ENCODE measurements at regions not wholly inside any gene's neighbourhood (a gene's known extent, or its start where the extent isn't known, plus 50 kb on each side); places are given as distances from the start of the nearest gene placed in this dataset.
"Not testable (repeated sequence)": the region's sequence is repeated elsewhere in the genome, so short reads cannot be mapped to it uniquely, and the experiment has no call there.

- ATAC-seq (peak; percentile 71), DNase-seq (no peak)
- Mint-ChIP-seq H3K4me1 (peaks cover 47% of the 10 kb centered on the region), H3K36me3 (ENCODE audit: low read depth) (peaks cover 4% of the 10 kb centered on the region), H3K27ac (peak overlapping the region; percentile 4), H3K4me3 (no peak overlapping the region), H3K27me3 (peaks cover 17% of the 10 kb centered on the region), H3K9me3 (peaks cover 13% of the 10 kb centered on the region)
Measured at GRCh38 chr15:70236341-70237086, 138.8 kb upstream of the TLE3 start.

DNA sequence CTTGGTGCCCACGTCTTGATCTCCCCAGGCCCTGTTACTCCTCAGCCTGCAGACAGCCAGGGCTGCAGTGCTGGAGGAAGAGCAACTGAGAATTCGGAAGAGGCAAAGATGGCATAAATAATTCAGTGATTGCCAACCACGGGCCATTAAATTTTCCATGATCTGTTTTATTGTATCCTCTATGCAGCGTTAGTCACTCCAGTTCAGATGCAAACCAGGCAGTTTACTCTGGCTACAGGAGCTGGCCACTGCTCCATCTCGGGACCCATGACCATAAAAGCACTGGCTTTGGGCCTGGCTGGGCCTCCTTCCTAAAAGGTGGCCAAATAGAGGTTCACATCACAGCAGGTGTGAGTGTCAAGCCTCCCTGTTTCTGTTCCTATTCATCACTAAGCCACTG lies 137.6 kb upstream of the TLE3 start:
- peaks cover 12% of the 10 kb centered on the region for H3K27me3 Mint-ChIP-seq
- DNase-seq (no peak), ATAC-seq (no peak)
- no peak overlapping the region for H3K4me3 Mint-ChIP-seq
- H3K27ac Mint-ChIP-seq, result no peak overlapping the region
- peaks cover 16% of the 10 kb centered on the region for H3K9me3 Mint-ChIP-seq
- H3K4me1 Mint-ChIP-seq, result peaks cover 36% of the 10 kb centered on the region
- H3K36me3 Mint-ChIP-seq (ENCODE audit: low read depth), result peaks cover 10% of the 10 kb centered on the region

DNA sequence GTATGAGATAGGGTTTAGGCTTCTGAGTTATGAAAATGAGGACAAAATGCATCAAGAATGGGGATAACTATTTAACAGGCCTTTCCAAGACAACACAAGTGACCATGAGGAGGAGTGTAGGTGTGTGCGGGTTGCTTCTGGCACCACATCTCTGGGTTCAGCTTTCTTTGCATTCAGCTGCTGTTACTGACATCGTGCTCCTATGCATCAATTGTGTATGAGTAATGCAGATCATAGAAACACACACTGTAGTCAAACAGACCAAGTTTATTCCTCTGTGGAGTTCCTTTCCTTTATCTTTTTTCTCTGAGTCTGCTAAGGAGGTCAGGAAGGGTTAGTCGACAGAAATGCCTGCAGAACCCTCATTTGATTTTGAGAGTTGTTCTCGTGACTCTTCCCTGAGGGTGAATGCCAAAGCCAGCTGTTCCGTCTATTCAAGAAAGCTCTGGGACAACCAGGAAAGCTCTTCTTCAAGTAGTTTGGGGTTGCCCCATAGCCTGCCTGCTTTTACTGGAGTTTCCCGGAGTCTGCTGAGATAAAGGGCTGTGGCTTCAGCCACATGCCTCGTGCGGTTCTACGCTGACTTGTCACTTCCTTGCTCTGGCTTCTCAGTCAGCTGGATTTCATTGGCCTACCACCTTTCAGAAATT lies 136.7 kb upstream of the TLE3 start:
- Mint-ChIP-seq H3K4me1 (peaks cover 26% of the 10 kb centered on the region), H3K4me3 (no peak overlapping the region), H3K27me3 (peaks cover 12% of the 10 kb centered on the region), H3K9me3 (peaks cover 16% of the 10 kb centered on the region), H3K27ac (no peak overlapping the region), H3K36me3 (ENCODE audit: low read depth) (peaks cover 10% of the 10 kb centered on the region)
- DNase-seq (peak; percentile 34), ATAC-seq (peak; percentile 76)

DNA sequence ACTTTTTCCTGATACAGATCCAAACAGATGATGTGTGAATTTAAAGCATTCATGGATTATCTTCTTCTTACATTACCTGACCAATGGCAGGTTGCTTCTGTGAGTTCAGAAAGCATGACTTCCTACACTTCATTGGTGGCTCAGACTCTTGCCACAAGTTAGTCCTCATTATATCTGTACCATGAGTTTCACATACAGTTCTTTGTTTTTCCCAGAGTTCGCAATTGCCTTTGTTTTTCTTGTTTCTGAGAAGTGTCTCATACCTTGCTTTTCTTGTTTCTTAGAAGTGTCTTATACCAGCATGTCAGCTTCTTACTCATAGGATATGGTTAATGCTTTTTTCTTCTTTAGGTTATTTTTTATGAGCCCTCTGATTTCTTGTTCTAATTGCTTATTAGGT lies 133.8 kb upstream of the TLE3 start:
- peaks cover 17% of the 10 kb centered on the region for H3K4me1 Mint-ChIP-seq
- no peak for ATAC-seq
- no peak for DNase-seq
- H3K36me3 Mint-ChIP-seq (ENCODE audit: low read depth), result peaks cover 10% of the 10 kb centered on the region
- H3K27ac Mint-ChIP-seq, result no peak overlapping the region
- peaks cover 16% of the 10 kb centered on the region for H3K9me3 Mint-ChIP-seq
- H3K4me3 Mint-ChIP-seq, result no peak overlapping the region
- H3K27me3 Mint-ChIP-seq, result peaks cover 7% of the 10 kb centered on the region

GRCh38 chr15:70227918-70228317 lies 130.2 kb upstream of the TLE3 start:
- ATAC-seq; DNase-seq; H3K27ac Mint-ChIP-seq; H3K4me3 Mint-ChIP-seq; H3K27me3 Mint-ChIP-seq; H3K4me1 Mint-ChIP-seq; H3K36me3 Mint-ChIP-seq (ENCODE audit: low read depth): not testable (repeated sequence)
- H3K9me3 Mint-ChIP-seq, result peaks cover 14% of the 10 kb centered on the region

DNA sequence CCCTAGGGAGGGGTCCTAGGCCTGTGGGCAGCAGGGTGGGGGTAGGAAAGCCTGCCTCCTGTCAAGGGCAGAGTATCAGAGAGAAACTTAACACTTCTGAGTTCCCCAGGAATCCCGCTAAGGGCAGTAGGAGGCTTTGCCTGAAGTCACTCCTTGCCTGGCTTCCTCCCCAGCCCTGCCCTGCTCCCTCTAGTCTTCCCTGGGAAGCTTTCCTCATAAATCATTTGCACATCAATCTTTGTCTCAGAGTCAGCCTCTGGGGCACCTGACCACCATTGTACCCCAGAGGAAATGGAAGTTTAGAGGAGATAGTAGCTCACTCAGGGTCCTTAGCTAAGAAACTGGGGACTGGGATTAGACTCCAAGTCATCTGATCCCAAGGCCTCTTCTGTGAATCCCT lies 129.4 kb upstream of the TLE3 start:
- Mint-ChIP-seq H3K4me3 (no peak overlapping the region), H3K36me3 (ENCODE audit: low read depth) (peaks cover 8% of the 10 kb centered on the region), H3K9me3 (peaks cover 8% of the 10 kb centered on the region), H3K4me1 (peaks cover 7% of the 10 kb centered on the region), H3K27ac (no peak overlapping the region), H3K27me3 (no peaks in the 10 kb centered on the region)
- ATAC-seq (no peak), DNase-seq (no peak)

DNA sequence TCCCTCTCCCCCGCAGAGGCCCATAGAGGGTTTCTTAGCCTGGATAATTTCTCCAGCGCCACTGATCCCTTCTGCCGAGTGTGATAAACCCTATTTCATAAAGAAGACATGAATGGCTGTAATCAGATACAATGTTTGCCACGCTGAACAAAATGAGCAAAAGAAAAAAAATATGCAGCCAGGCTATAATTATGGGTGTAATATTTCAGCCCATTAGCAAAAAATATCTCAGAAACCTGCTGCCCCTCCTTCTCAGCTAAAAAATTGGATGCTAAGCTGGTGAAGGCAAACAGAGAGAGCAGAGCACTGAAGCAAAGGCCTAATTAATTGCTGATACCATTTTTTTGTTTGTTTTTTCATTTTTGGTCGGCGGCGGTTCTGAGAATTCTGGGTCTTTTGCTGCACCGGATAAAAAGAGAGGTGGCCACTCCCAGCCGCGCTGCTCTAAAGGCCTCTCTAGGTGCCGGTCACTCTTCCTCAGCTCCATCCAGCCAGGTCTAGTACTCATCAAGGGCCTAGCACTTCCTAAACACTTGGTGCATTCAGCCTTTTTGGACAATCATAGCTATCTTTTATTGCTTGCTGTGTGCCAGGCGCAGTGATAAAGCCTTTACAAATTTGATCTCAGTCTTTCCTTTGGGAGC lies 128.7 kb upstream of the TLE3 start:
- peaks cover under 1% of the 10 kb centered on the region for H3K27me3 Mint-ChIP-seq
- H3K36me3 Mint-ChIP-seq (ENCODE audit: low read depth), result peaks cover 5% of the 10 kb centered on the region
- ATAC-seq, result no peak
- H3K4me3 Mint-ChIP-seq, result no peak overlapping the region
- no peak for DNase-seq
- H3K27ac Mint-ChIP-seq, result no peak overlapping the region
- peaks cover 2% of the 10 kb centered on the region for H3K9me3 Mint-ChIP-seq
- H3K4me1 Mint-ChIP-seq, result peaks cover 7% of the 10 kb centered on the region

GRCh38 chr15:70225416-70225815 lies 127.7 kb upstream of the TLE3 start:
- no peak for ATAC-seq
- no peak overlapping the region for H3K27ac Mint-ChIP-seq

DNA sequence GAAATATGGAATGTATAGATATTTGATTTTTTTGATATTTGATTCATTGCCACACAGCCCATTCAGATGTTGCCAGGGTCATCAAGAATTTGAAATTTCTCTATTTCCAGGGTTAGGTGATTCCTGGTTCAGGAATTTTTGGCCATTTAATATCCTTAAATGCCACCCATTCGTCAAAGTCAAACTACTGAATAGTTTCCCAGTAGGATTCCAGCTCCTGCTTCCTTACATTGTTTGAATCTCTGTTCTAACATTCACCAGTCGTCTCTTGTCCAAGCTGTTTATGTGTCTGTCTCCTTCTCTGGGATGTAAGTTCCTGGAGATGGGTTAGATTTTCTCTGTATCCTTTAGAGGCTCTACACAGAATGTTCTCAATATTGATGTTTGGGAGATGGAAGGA lies 124.9 kb upstream of the TLE3 start:
- H3K27ac Mint-ChIP-seq, result no peak overlapping the region
- DNase-seq (no peak), ATAC-seq (no peak)
- H3K4me1 Mint-ChIP-seq, result peaks cover 7% of the 10 kb centered on the region
- no peak overlapping the region for H3K4me3 Mint-ChIP-seq
- H3K36me3 Mint-ChIP-seq (ENCODE audit: low read depth), result no peaks in the 10 kb centered on the region
- H3K27me3 Mint-ChIP-seq, result peaks cover 2% of the 10 kb centered on the region
- H3K9me3 Mint-ChIP-seq, result no peaks in the 10 kb centered on the region

More at GRCh38 chr15:70225416-70225815, 127.7 kb upstream of the TLE3 start:
- H3K9me3 Mint-ChIP-seq, result no peaks in the 10 kb centered on the region
- H3K4me3 Mint-ChIP-seq, result no peak overlapping the region
- DNase-seq, result no peak
- H3K36me3 Mint-ChIP-seq (ENCODE audit: low read depth), result peaks cover under 1% of the 10 kb centered on the region
- H3K4me1 Mint-ChIP-seq, result peaks cover 7% of the 10 kb centered on the region
- H3K27me3 Mint-ChIP-seq, result peaks cover 2% of the 10 kb centered on the region

DNA sequence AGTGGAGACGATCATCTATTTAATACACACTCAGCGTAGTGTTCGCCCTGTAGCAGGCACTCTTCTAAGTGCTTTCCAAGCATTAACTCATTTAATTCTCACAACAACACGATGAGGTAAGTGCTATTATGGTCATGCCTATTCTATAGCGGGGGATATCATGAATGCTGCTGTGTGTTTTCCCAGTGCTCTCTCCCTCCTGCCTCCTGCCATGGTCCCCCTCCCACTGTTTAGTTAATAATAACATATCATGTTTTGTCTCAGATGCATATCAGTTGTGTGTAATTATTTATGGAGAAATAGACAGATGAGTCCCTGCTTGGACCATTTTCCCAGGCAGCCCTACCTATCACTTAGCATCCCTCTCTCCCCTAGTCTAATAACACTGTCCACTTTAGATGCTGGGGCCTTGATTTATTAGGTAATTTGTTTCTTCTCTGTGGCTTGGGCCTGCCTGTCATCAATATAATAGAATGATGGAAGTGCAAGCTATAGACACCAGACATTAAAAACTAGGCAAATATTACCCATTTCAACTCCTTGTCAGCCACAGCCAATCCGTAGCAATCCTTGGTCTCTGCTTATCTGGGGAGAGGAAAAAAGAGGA lies 122.9 kb upstream of the TLE3 start:
- no peak for ATAC-seq
- H3K4me1 Mint-ChIP-seq, result peaks cover 7% of the 10 kb centered on the region

DNA sequence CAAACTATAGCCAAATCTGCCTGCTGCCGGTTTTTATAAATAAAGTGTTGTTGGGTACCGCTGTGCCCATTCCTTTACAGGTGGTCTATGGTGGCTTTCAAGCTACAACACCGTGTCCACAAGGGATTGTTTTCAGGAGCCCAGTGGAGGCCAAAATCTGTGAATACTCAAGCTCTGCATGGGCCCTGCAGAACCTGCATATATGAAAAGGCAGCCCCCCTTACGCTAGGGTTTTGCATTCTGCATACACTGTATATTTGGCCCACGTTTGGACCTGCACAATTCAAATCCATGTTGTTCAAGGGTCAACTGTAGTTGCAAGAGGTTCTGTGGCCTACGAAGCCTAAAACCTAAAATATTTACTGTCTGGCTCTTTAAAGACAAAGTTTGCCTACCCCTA lies 122.2 kb upstream of the TLE3 start:
- no peak overlapping the region for H3K27ac Mint-ChIP-seq
- H3K4me3 Mint-ChIP-seq, result no peak overlapping the region
- H3K27me3 Mint-ChIP-seq, result peaks cover 2% of the 10 kb centered on the region
- H3K4me1 Mint-ChIP-seq, result peaks cover 7% of the 10 kb centered on the region
- H3K36me3 Mint-ChIP-seq (ENCODE audit: low read depth), result no peaks in the 10 kb centered on the region
- H3K9me3 Mint-ChIP-seq, result no peaks in the 10 kb centered on the region
- DNase-seq, result no peak
- ATAC-seq, result no peak

More for the DNA sequence above, 122.9 kb upstream of the TLE3 start:
- H3K4me3 Mint-ChIP-seq, result no peak overlapping the region
- H3K27me3 Mint-ChIP-seq, result peaks cover 2% of the 10 kb centered on the region
- no peaks in the 10 kb centered on the region for H3K36me3 Mint-ChIP-seq (ENCODE audit: low read depth)
- no peak for DNase-seq
- no peaks in the 10 kb centered on the region for H3K9me3 Mint-ChIP-seq
- H3K27ac Mint-ChIP-seq, result no peak overlapping the region

DNA sequence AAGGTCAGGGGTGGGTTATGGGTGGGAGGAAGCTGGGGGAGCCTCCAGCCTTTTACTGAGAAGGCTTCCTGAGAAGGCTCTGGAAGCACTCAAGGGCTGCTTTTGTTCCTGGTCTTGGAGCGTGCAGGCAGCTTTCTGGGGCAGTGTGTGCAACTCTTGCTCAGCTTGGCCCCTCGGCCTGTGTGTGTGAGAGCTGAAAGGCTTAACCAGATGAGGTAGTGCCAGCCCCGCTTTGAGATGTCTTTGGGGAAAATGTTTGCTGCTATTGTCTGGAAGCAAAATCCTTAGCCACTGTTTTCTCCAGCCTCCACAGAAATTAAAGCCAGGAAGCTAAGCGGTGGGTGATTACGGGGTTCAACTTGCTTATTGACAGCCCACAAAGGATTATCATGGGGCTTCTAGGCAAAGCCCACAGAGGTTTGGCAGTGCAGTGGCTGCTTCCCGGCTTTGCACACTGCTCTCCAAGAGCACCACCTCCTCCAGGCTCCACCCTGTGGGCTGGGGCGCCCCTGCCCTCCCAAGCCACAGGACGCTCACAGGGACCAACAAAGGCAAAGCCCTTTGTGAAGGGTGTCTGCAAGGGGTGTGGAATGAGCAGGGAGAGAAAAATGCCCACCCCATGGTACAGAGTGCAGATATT lies 121.7 kb upstream of the TLE3 start:
- H3K27ac Mint-ChIP-seq, result no peak overlapping the region
- H3K36me3 Mint-ChIP-seq (ENCODE audit: low read depth), result no peaks in the 10 kb centered on the region
- DNase-seq (no peak), ATAC-seq (no peak)
- H3K9me3 Mint-ChIP-seq, result no peaks in the 10 kb centered on the region
- no peak overlapping the region for H3K4me3 Mint-ChIP-seq
- H3K27me3 Mint-ChIP-seq, result peaks cover 2% of the 10 kb centered on the region
- peaks cover 7% of the 10 kb centered on the region for H3K4me1 Mint-ChIP-seq

DNA sequence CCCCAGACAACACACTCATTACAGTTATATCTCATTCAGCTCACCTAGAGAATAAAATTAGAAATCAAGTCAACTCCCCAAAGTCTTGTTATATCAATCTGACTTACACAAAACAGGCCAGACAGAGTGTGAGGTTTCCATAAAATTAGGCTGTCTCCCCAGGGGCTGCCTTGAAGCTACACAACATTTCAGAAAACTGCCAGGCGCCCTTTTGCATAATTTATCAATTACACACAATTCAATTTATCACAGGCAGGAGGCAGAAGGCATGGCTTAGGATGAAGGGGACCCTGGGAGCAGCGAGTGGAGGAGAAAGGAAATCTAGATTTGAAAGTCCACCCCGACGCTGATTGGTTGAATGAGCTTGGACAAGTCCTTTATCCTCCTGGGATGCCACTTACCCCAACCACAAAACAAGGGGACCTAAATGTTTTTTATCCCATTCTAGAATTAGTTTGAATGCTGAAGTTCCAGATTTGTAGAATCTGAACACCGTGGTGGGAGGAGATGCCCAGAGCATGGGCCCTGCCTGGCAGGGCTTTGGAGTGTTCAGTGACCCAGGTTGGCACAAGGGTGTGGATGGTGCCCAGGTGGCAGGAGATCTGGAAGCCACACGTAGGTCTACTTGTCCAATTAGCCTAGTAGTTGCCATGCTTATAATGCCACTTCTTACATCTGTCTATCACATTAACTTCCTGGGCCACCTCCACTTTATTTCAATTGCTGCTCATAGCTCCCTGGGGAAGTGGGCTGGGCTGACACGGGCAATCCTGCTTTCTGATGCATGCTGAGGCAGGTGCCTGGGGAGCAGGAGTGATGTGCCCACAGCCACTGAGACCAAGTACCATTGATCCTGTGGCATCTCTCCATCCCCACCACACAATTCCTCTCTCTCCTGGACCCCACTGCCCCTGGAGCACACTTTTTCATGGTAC lies 119.8 kb upstream of the TLE3 start:
- Mint-ChIP-seq H3K4me3 (no peak overlapping the region), H3K9me3 (no peaks in the 10 kb centered on the region), H3K36me3 (ENCODE audit: low read depth) (no peaks in the 10 kb centered on the region), H3K4me1 (peaks cover 3% of the 10 kb centered on the region), H3K27me3 (peaks cover 4% of the 10 kb centered on the region), H3K27ac (no peak overlapping the region)
- DNase-seq, result no peak
- ATAC-seq, result no peak

All from activated naive CD8-positive, alpha-beta T cell treated with anti-CD3 and anti-CD28 coated beads, Interleukin-2, amount 50 U/mL, for 24 hours (primary cell).